Activated CD8-positive, alpha-beta memory T cell treated with anti-CD3 and anti-CD28 coated beads, Interleukin-2, amount 50 U/mL, for 48 hours (primary cell): ENCODE measurements at regions not wholly inside any gene's neighbourhood (a gene's known extent, or its start where the extent isn't known, plus 50 kb on each side); places are given as distances from the start of the nearest gene placed in this dataset.
"Not testable (repeated sequence)": the region's sequence is repeated elsewhere in the genome, so short reads cannot be mapped to it uniquely, and the experiment has no call there.

Experiments
- DNase-seq: peaks from one replicate; pipeline ENCODE4 v3.0.0-alpha.2; 2020

DNA sequence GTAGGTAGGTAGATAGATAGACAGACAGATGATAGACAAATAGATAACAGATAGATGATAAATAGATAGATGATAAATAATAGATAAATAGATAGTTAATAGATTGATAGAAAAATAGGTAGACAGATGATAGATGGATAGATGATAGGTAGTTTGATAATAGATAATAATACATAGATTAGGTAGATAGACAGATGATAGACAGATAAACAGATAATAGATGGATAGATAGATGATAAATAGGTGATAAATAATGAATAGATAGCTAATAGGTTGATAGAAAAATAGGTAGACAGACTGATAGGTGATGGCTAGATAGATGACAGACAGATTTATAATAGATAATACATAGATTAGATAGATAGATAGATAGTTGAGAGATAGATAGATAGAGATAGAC is 350.5 kb upstream of the DPP6 start:
- DNase-seq = no peak

DNA sequence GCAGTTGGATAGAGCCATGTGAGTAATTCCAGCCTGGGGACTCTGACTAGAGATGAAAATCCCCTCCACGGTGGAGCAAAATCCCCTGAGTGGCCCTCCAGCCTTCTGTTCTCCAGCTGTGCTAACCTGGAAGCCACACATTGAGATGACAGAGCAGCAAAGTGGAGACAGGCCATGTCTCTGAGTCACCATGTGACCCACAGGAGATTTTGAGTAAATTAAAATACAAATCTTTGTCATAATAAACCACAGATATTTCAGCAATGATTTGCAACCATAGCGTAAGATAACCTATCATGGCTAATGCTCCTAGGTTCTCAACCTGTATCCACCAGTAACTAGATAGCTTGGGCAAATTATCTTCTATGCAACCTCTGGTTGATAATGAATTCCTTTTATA is 328.3 kb upstream of the DPP6 start:
- DNase-seq = not testable (repeated sequence)

DNA sequence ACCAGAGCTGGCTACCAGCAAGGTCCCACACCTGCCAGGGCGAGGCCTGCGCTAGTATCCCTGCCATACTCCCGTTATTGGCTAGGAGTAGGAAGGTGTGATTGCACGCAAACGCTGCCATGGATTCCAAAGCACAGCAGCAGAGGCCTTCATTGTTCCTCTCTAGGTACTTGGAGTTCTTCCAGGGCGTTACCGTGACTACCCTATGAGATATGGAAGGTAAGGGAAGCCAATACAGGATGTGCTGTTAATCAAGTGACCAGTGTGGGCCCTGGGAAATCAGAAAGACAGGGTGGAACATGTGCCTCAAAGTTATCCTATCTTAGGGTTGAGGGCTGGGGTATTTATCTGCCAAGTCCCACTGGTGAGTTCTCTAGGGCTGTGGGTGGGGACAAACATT is 320.7 kb upstream of the DPP6 start:
- DNase-seq = not testable (repeated sequence)

- not testable (repeated sequence) for DNase-seq
Measured at GRCh38 chr7:153743434-153743833, 308.8 kb upstream of the DPP6 start.

- DNase-seq = not testable (repeated sequence)
Measured at GRCh38 chr7:153747969-153748368, 304.2 kb upstream of the DPP6 start.

DNA sequence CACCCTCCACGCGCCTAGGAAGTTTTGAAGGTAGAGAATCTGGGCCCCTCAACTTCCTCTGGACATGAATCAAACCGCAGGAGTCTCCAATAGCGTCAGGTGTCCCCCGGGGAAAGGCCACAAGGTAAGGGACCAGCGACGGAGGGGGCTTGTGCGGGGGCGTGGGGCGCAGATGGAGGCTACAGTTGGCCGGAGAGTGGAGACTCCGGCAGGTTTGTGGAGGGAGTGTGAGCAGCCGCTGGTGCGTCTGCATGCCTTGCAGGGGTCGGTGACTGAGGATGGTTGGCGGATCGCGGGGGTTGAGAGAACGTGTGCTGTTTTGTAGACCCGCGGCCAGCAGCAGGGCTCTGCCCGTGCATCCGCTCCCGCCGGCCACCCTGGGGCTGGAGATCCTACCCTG is 303.3 kb upstream of the DPP6 start:
- DNase-seq = not testable (repeated sequence)

GRCh38 chr7:153765869-153766268 is 286.3 kb upstream of the DPP6 start:
- not testable (repeated sequence) for DNase-seq

GRCh38 chr7:153766926-153767325 is 285.3 kb upstream of the DPP6 start:
- not testable (repeated sequence) for DNase-seq

GRCh38 chr7:153772966-153773365 is 279.2 kb upstream of the DPP6 start:
- DNase-seq = no peak

DNA sequence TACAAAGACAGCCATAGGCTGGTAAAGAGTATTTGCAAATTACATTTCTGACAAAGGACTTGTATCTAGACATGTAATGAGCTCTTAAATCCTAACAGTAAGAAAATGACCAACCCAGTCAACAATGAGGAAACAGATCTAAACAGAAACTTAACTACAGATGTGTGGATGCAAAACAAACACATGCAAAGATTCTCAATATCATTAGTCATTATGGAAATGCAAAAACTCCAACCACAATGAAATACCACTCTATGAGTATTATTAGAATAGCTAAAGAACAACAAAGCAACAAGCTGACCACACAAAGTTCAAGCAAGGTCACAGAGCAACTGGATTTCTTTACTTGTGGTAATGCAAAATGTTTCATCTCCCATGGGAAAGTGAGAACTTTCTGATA is 275.3 kb upstream of the DPP6 start:
- not testable (repeated sequence) for DNase-seq

GRCh38 chr7:153797363-153797762 is 254.8 kb upstream of the DPP6 start:
- DNase-seq = not testable (repeated sequence)

- DNase-seq = no peak
Measured at GRCh38 chr7:153808117-153808516, 244.1 kb upstream of the DPP6 start.

GRCh38 chr7:153829525-153829924 is 222.7 kb upstream of the DPP6 start:
- no peak for DNase-seq

DNA sequence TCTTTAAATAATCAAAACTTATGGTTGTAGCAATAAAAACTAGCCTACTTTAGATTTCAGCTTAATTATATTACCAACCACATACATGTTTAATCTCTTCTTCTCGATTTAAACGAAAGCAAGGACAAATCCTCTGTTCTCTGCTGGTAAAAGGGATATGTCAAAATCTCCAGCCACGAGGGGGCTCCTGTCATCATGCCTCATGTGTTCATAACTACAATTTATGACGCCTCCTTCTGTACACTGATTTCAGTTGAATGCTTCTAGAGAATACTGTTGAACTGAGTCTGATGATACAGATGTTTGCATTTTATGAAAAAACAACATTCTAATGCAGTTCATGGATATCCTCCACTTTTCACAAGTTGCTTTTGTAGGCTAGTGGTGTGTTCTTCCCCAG is 220.0 kb upstream of the DPP6 start:
- no peak for DNase-seq

DNA sequence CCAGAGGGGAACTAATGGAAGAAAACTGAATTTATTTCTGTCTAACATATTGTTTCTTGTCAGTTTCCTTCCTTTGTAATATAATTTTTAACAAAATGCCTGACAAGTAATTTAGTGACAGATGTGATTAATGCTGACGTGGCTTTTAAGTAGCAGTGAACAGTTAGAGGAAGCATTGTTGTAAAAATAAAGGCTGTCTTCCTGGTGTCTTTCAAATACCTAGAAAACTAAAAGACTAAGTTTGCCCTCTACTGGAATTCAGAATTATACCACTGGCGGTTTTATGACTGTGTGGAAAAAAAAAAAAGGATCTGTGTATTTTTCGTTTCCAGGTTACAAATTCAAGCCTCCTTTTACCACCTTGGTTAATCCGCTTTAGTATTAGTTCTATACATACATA is 217.1 kb upstream of the DPP6 start:
- no peak for DNase-seq

GRCh38 chr7:153835712-153836265 is 216.4 kb upstream of the DPP6 start:
- no peak for DNase-seq

DNA sequence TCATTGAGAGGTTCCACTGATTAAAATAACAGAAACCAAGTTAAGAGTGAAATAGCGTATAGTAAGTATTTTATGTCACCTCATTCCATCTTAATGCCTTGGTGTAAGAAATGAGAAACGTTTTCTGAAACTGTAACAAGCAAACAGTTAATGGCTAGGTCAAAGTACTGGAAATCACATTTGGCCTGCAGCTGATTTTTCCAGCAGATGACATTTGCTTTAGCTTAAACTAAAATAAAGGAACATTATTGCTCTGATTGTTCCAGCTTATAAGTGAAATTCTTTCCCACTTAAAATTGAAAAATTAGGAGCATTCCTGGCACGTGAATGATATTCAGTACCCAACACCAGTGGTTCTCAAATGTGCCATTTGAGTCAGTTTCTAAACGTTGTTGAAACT is 213.6 kb upstream of the DPP6 start:
- no peak for DNase-seq

DNA sequence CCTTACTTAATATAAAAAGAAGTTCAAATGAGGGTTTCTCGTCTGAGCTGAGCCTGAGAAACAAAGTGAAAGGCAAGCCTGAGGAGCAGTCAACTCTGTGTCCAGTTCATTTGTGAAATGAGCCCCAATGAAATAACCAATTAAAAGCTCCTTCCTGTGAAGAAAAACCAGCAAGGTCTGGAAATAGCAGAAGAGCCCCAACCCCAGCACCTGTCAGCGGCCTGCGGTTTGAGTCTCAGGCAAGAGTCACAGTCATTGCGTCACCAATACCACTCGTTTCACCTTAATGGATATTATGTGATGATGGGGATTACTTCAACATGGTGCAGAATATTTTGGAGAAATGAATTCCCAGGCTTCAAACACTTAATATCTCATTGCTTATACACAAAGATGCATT is 211.3 kb upstream of the DPP6 start:
- no peak for DNase-seq

- DNase-seq = no peak
Measured at GRCh38 chr7:153847828-153848227, 204.4 kb upstream of the DPP6 start.

- no peak for DNase-seq
Measured at GRCh38 chr7:153852261-153852660, 199.9 kb upstream of the DPP6 start.

DNA sequence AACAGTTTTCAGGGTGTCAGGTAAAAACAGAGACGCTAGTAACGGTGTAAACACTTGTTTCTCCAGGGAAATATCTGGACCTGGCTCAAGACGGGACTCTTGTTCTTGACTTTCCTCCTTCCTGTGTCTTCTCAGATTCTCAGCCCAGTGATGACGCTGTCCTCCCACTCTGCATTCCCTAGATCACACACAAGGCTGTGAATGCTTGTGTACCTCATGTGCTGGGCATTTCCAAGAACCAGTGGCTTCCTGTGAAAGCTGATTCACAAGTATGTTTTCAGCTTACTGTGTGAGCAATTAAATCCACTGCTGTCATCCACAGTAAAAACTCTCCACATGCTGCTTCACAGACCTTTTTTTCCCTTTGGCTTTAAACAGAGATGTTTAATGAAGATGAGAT is 193.8 kb upstream of the DPP6 start:
- no peak for DNase-seq

- no peak for DNase-seq
Measured at GRCh38 chr7:153859239-153859638, 193.0 kb upstream of the DPP6 start.

GRCh38 chr7:153886506-153887441 is 165.4 kb upstream of the DPP6 start:
- no peak for DNase-seq

DNA sequence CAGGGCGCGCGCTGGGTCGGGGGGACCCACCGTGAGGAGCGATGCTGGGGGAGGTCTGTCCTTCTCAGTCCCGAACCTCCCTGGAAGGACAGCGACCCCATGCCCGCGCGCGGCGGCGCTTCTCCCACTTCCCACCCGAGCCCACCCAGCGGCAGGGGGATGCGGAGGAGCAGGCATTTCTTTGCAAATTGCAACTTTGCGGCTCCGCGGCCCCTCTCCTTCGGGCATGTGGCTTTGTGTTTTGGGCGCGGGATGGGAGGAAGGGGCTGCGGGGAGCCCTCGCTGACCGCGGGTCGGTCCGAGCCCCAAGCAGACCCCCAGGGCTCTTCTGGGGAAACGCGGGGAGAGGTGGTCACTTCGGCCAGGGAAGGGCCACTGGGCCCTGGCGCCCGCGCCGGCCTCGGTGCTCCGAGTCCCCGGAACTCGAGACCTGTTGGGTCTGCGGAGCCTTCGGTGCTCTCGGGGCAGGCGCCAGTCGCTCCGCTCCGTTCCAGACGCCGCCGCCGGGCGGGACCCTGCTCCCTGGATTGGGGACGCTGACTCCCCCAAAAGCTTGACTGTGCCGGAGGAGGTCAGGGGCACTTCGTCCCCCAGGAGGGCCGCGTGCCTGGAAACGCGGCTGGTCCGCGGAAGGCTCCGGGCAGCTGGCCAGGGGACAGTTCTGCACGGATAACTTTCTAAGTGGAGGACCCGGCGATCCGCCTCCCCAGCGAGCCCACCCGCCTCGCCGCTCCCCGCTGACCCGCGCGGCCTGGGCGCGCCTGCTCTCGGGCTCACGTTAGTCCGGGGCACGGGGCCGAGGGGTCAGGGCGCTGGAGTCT is 164.2 kb upstream of the DPP6 start:
- DNase-seq = no peak
